Inferior parietal cortex (tissue), 1 donor: ENCODE measurements at regions not wholly inside any gene's neighbourhood (a gene's known extent, or its start where the extent isn't known, plus 50 kb on each side); places are given as distances from the start of the nearest gene placed in this dataset.
"Not testable (repeated sequence)": the region's sequence is repeated elsewhere in the genome, so short reads cannot be mapped to it uniquely, and the experiment has no call there.

Experiments used
- DNase-seq: peaks from one replicate; pipeline ENCODE4 v3.0.0-alpha.2; 2016; ENCODE audit errors: extremely low spot score

DNA sequence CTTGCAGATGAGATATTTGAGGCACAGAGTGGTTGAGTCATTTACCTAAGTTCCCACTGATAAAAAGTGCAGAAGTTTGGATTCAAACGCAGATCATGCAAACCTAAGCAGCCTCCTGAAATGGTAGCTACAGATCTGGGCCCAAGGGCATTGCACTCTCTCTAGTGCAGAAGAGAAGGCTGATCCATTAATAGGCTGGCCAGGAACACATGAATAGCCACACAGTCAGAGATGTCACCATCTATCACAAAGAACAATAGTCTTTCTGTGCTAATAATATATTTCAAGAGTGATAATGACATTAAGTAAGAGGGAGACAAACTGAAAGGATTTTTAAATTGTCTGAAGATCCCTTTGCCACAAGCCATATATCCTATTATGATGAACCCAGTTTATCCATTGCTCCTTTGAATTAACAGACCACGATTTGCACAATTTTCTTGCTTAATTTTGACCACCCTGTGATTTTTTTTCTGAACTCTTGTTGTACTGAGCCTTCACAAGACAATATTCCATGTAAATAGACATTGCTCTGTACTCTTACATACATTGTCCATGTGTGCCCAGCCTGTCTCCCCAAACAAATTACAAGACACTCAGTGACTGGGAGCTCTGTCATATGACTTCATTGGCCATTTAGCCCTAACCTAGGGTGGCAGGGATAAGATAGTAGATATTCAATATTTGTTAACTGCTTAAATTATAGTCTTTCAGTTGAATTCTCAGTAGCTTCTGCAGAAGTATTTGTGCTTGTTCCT lies 112.4 kb upstream of the RBPJ start:
- DNase-seq = peak; percentile 58

DNA sequence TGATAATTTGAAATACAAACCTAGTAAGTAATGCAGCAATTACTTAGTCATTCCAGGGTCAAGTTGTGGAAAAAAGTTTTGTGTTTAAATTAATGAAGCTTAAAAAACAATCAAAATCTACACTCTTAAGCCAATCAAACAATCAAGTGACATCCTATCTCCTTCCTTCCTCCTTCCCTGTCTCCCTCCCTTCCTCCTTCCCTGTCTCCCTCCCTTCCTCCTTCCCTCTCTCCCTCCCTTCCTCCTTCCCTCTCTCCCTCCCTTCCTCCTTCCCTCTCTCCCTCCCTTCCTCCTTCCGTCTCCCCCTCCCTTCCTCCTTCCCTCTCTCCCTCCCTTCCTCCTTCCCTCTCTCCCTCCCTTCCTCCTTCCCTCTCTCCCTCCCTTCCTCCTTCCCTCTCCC lies 111.4 kb upstream of the RBPJ start:
- DNase-seq = not testable (repeated sequence)

DNA sequence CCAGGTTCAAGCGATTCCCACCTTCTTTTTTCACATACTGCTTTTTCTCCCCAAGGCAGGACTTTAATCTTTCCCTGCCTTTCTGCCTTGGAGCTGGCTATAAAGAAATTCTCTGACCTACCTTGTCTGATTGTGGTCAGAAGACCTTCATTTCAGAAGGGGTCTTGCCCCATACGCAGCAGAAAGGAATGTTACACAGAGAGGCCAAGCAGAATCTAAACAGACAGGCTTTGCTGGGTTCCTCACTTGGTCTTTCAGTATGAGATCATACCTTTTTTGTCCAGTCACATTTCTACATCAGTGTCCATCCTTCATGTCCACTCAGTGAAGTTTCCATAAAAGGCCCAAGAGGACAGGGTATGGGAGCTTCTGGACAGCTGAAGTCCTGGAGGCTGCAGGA lies 108.3 kb upstream of the RBPJ start:
- no peak for DNase-seq

DNA sequence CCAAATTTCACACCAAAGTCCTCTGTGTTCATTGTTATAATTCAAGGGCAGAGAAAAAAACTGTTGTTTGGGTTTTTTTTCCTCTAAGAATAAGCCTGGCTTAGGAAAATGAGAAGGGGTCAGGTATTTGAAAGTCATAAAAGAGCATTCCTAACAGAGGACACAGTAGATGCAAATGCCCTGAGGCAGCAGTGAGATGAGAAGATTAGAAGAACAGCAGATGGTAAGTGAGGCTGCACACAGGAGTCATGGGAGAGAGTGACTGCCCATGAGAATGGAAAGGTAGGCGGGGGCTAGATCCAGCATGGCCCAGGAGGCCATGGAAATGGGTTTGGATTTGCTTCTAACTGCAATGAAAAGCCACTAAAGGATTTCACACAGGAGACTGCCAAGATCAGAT lies 107.5 kb upstream of the RBPJ start:
- DNase-seq = no peak

DNA sequence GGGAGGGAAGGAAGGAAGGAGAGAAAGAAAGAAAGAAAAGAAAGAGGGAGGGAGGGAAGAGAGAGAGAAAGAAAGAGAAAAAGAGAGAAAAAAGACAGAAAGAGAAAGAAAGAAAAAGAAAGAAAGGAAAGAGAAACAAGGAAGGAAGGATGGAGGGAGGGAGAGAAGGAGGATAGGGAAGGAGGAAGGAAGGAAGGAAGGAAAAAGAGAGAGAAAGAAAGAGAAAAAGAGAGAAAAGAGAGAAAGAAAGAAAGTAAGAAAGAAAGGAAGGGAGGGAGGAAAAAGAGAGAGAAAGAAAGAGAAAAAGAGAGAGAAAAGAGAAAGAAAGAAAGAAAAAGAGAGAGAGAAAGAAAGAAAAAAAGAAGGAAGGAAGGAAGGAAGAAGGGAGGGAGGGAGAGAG lies 105.8 kb upstream of the RBPJ start:
- no peak for DNase-seq

DNA sequence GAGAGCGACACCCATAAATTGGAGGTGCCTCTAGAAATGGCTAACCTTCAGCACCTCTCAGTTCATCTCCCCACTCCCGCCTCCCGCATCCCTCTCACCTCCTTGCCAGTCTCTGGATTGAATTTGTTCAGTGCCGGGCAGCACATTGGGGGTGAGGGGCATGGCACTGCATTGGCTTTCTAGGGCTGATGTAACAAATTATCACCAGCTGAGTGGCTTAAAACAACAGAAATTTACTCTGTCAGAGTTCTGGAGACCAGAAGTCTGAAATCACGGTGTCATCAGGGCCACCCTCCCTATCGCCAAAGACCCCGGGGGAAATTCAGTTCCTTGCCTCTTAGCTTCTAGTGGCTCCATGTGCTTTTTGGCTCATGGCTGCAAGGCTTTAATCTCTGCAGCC lies 105.1 kb upstream of the RBPJ start:
- no peak for DNase-seq

DNA sequence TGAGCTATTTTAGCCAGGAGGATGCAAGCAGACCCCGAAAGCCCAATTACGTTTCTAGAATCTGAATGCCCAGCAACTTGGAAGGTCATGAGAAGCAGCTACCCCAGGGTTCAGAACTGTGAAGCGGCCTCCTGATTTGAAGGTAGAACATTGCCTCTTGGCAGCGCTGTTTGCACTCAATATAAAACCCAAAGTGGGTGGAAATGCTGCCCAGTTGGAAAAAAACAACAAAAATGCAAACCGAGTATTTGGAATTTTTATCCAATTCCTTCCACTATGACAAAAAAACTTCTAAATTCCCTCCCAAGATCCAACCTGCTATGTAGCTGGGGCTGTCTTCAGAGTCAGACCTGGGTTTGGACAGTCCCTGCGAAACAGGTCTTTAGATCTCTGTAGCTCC lies 103.3 kb upstream of the RBPJ start:
- DNase-seq = no peak

DNA sequence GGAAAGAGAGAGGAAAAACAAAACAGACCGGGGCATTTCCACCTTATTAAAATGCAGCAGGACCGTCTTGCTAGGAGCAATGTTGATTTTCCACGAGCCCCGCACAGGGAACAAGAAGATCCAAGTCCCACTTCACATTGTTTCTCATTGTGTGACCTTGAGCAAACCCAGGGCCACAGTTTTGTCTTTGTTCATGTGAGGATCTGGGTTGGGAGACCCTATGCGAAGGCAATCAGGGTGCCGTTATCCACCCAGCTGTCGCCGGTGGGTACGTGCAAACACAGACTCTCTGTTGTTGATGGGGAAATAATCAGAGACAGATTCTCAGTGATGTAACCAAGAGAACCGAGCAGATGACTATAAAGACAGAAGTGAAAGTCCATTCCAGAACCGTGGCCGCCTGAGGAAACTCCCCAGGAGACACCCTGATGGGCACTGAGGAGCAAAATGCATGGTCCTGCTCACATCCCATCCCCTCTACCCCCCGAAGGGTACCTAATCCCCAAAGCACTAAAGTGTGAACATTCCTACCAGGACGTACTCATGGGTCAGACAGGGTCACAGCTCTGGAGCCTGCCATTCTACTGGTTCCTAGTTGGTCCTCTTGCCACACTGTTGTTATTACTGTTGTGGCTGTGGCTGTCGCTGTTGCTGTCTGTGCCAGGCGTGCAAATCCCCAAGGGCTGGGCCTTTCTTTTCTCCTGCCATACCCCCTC lies 102.7 kb upstream of the RBPJ start:
- DNase-seq = peak; percentile 55

DNA sequence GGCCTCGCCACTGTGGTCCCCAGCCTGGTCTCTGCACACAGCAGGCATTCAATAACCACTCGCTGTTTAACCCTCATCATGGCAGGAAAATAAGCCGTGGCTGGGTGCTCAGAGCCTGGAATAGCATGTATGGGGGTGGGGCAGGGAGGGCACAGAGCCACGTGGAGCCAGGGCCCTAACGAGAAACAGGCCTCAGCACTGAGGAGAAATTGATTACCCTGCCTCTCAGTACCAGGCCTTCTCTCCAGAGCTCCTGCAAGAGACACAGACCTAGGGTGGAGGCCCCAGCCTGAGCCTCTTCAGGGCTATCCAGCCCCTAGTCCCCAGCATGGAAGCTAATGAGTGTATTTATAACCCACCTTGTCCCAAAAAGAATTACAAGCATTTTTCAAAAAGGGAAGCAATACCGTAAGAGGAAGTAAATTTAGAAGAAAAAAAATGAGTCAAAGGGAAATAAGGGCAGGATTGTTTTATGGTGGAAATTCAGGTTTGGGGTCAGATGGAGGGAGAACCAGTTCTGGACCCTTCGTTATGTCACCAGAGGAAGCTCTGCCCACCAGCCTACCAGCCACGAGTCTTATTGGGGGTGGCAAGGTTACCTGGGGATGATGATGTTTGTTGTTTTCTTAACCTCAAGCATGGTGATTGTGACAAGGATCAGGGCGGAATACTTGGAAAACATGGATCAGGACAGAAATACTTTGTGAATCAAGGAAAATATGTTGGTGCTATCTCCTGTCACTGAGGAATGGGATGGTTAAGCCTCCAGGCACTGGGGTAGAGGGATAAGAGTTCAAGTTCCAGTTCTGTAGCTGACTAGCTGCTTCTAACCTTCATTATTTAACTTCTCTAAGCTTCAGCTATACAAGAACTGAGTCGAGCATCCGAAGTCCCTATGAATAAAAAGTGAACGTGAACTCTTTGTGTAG lies 101.9 kb upstream of the RBPJ start:
- no peak for DNase-seq

DNA sequence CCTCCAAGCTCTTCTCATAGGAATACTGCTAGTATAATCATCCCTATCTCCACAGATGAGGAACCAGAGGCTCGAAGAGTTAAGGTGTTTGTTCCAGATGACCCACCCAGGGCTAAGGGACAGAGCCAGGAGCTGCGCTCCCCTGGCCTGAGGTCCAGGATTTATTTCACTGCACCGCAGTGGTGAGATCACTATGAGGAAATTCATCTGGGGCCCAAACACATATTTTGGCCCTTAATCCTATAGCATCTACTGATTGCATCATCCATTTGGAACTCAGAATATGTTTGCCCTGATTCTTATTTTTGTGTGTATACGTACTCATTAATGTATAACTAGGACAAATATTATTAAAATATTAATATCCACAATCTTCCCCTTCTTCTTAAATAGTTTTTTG lies 100.1 kb upstream of the RBPJ start:
- no peak for DNase-seq

DNA sequence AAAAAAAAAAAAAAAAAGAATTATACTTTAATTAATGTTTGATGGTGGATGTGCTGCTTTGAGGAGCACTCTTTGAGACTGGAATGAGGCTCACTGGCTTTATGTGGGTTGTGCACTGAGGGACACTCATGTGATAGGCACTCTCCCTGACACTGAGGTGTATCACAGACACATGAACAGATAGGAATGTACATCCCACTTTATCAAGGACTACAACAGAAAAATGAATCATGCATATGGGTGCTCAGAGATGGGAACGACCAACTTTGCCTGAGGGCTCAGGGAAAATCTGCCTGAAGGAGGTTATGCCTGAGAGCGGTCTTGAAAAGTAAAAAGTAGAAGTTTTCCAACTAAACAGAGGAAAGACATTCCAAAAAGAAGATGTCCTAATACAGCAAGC lies 97.7 kb upstream of the RBPJ start:
- DNase-seq = no peak

DNA sequence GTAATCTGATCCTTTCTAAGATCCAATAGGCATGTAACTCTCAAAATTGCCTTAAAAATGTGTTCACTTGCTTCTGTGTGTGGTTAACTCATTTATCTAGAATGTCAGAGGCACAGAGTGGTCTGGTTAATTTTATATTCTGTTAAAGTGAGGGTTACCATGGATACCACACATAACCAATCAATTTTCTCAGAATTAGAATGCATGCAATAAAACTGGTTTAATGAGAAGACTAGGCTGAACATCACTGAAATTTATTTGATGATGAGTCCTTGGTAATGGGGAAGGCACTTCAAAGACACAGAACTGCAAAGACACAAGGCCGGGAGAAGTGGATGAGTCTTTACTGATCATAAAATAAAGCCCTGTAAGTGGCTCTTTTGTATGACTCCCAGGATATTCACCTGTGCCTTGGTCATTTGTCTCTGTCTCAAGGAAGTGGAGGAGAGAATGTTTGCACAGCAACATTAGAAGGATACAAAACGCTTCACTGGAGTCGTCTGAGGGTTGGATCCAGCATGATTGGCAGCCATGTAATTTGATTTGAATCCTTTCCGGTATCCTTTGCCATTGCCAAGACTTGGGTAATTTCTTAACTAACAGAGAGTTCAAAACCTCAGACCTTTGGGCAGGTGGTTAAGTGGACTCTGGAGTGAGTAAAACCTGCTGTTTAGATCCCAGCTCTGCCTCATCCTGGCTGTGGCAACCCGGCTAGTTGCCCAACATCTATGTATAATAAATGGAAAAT lies 94.0 kb upstream of the RBPJ start:
- no peak for DNase-seq

DNA sequence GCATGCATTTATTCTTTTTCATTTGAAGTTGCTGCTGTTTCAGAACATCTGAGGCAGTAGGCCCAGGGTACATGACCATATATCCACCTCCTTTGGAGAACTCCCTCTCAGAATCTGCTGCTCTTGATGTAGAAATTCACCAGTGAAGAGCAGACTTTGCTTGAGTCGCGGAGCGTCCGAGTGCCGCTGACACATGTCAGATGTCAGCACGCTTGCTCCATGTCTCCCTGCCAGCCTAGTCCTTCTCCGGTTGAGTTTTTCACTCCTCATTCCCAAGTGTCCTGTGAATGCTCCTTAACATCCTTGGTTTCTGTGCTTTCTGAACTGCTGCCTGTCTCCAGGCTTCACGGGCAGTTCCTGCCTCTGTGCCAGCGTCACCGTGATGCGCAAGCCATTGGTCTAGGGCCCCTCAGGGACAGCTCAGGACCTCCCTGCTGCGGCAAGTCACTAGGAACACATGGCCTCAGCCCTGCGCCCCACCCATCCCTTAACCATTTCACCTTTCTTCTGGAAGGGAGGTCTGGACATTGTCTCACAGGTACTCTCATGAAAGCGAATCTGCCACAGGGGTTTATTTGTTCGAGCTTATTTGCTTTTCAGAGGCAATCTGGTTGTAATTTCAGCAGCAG lies 93.1 kb upstream of the RBPJ start:
- no peak for DNase-seq

DNA sequence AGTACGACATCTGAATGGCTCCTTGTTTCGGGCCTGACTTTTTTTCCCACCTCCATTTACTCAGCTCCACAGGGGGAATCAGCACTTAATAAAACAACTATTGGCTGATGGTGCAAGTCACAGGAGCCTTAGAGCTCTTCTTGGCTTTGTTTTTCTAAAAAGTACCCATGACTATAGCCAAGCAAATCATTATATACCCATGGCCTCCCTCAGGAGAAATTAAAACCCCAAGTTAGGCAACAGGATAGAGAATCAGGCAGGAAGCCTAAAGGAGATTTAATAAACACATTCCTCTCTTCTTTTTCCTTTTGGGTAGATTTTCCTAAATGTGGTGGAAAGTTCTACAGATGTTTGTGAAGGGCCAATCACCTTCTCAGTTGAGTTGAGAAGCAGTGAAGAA lies 91.9 kb upstream of the RBPJ start:
- no peak for DNase-seq

DNA sequence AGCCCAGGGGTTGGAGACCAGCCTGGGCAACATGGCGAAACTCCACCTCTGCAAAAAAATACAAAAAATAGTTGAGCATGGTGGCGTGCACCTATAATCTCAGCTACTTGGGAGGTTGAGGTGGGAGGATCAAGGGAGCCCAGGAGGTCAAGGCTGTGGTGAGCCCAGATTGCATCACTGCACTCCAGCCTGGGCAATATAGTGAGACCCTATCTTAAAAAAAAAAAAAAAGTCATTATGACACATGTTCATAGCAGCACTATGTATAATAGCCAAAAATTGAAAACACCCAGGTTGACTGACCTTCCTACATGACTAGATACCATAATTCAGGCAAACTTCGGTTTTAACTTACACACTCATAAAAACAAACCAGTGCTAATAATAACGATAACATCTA lies 90.8 kb upstream of the RBPJ start:
- no peak for DNase-seq

DNA sequence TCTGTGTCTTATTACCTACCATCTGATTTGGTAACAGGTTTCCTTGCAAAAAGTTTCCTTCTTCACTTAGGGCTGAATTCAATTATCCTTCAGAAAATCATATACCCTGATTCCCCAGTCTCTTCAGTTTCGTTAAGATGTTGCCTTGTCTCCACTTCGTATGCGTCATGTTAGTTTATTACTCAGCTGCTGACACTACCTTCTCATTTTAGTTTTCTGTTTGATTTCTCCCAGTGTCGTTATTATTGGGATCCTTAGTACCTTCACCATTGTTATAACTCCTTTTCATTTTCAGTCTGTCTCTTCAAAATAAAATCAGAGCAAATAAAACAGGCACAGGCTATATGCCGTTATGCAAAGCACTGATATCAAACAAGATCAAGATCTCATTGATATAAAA lies 87.5 kb upstream of the RBPJ start:
- DNase-seq = no peak

DNA sequence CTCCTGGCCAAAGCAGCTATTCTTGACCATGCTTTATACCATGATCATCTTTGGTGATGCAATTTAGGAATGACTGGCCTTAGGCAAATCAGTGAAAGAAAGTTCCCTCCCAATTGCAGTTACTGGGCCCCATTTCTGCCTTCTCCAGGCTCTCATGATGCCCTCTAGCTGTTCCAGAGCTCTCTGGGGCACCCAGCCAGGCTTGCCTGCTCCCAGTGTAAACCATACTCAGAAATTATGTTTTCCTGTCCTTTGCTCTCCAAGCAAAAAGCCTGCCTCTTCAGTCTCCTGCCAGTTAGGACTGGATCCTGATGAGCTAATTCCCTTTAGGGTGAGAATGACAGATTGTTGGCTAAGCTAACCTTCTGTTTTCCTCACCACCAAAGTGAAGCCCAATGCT lies 85.3 kb upstream of the RBPJ start:
- DNase-seq = no peak

DNA sequence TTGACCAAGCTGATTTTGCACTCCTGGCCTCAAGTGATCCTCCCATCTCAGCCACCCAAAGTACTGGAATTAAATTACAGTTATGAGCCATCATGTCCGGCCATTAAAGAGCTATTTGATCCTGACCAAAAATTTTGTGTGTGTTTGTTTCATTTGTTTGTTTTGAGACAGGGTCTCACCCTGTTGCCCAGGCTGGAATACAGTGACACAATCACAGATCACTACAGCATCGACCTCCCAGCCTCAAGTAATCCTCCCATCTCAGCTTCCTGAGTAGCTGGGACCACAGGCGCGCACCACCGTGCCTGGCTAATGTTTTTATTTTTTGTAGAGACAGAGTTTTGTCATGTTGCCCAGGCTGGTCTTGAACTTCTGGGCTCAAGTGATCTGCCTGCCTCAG lies 82.9 kb upstream of the RBPJ start:
- no peak for DNase-seq

DNA sequence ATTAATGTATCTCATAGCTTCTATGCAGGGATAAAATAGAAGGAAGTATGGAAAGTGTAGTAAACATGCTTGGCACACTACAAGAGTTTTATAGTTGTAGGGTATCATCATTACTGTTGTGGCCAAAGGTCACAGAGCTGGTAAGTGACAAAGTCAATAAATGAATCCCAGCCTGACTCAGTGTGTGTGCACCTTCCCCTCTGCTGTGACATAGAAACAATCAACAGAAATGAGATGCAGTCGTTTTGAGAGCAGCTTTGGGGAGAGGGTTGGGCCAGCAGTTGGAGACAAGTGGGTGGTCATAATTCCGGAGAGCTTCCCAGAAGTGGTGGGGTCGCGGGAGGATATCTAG lies 82.4 kb upstream of the RBPJ start:
- DNase-seq = no peak

DNA sequence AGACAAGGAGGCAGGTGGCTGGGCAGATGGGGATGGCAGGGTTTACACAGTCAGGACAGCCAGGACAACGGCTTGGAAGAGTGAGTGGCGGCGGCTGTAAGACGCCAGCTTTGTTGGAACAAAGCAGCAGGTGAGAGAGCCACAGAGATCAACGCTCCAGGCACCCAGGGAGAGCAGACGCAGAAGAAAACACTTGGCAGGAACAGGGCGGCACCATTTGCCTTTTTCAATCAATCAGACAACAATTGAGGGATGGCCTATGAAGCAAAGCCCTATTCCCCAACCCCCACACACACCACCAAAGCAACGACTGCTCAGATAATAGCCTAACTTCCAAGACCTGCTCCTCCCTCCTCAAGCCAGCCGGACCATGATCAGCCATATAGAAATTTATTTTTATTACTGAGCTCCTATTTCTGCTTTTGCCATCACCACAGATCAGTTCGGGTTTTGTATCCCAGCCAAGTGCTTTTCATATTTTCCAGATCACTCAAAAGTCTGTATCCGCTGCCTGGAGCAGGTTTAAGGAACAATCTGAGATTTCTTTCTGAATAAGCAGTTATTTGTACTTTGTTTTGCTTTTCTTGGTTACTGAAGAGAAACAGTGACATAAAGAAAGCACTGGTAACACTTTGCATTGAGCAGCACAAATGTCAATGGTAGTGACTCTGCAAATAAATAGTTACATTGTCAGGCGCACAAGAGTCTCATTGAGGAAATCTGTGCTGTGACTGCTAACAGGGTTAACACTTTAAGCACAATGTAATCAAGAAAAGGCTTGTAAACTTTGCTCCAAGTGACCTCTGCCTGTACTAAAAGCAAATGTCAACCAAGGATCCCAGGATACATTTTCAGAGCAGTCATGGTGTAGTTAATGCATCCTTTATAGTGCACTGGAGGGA lies 81.8 kb upstream of the RBPJ start:
- DNase-seq = peak; percentile 74
